K562 (cell line): ENCODE measurements at regions not wholly inside any gene's neighbourhood (a gene's known extent, or its start where the extent isn't known, plus 50 kb on each side); places are given as distances from the start of the nearest gene placed in this dataset.

Source experiments
- ATAC-seq: fragments of 200-7000 bp; cut with Tn5 transposase; 3 replicates; pipeline ENCODE4 v1.9.1; 2020; ENCODE audit warnings: moderate library complexity
- BruUV-seq: library from RNA; stranded (reverse); fragments of 400-500 nt; replicated peaks from 2 replicates; lab custom pipeline; 2021; lab: Mats Ljungman, UMichigan
- CTCF ChIA-PET: fragments of 300-600 bp; formaldehyde crosslinking; extraction: SDS; loops from one replicate; lab custom pipeline; 2021; ENCODE audit warnings: low intra/inter-chr PET ratio; lab: Yijun Ruan, JAX
- POLR2A ChIA-PET: fragments of 300-600, 350-650 bp; sonication (Branson Sonifier 250); formaldehyde crosslinking; extraction: SDS; loops from one replicate; lab custom pipeline; 2021; ENCODE audit warnings: antibody characterized with exemption, inconsistent platforms; lab: Yijun Ruan, JAX
- DNase-seq, 4 experiments: peaks; one replicate each; pipeline versions ENCODE4 v3.0.0 to v3.0.0-alpha.2; 2011 to 2018; ENCODE audit warnings: low spot score in 3 of 4, mixed read lengths in 3 of 4; ENCODE audit errors: extremely low read depth in 1 of 4
- FAIRE-seq: peaks from 2 replicates; lab custom pipeline; 2011; peaks lifted over from hg19 to GRCh38; lab: Jason Lieb, UNC
- H2AFZ ChIP-seq: 2 replicates; pipeline ENCODE4 v1.6.0; 2011; ENCODE audit warnings: low read depth, low read length, control low read depth, inconsistent platforms
- H3K27ac ChIP-seq: fragments of 200-600 bp; 3 replicates; pipeline ENCODE4 v1.8.0; 2011; ENCODE audit warnings: low read depth, mild to moderate bottlenecking, control low read depth, inconsistent platforms, low read length, moderate library complexity, mixed read lengths; ENCODE audit errors: extremely low read depth
- H3K27me3 ChIP-seq, 2 experiments: fragments of 300-600 bp in 1 of 2; 2 replicates in 1 of 2; 3 replicates in 1 of 2; pipeline versions ENCODE4 v1.6.0 to v1.8.0; 2011; ENCODE audit warnings: inconsistent platforms in 2 of 2, low read length in 2 of 2, mild to moderate bottlenecking in 1 of 2, mixed read lengths in 1 of 2, moderate library complexity in 1 of 2; ENCODE audit not compliant: control insufficient read depth in 2 of 2, insufficient read depth in 2 of 2
- H3K36me3 ChIP-seq: fragments of 300-600 bp; 3 replicates; pipeline ENCODE4 v1.8.0; 2011; ENCODE audit warnings: mild to moderate bottlenecking, low read length, inconsistent platforms; ENCODE audit not compliant: control insufficient read depth, insufficient read depth
- H3K4me1 ChIP-seq, 2 experiments: fragments of 200-600 bp in 1 of 2; replicated peaks in 1 of 2; 2 replicates in 1 of 2; 3 replicates in 1 of 2; pipeline versions ENCODE4 v1.5.1 to v1.8.0; 2011; ENCODE audit warnings: inconsistent platforms in 2 of 2, low read length in 2 of 2, mild to moderate bottlenecking in 1 of 2, mixed read lengths in 1 of 2, moderate library complexity in 1 of 2; ENCODE audit not compliant: control insufficient read depth in 2 of 2, insufficient read depth in 2 of 2
- H3K4me2 ChIP-seq: 2 replicates; pipeline ENCODE4 v1.6.1; 2011; ENCODE audit warnings: low read length, control low read depth, inconsistent platforms, mixed read lengths; ENCODE audit not compliant: insufficient read depth
- H3K4me3 ChIP-seq: fragments of 200-600 bp; sonication (generic), shearing (Covaris generic); 2 replicates; pipeline ENCODE4 v1.5.1; 2016; ENCODE audit warnings: control low read depth, inconsistent platforms
- H3K79me2 ChIP-seq: fragments of 200-600 bp; 3 replicates; pipeline ENCODE4 v1.8.0; 2011; ENCODE audit warnings: low read length, inconsistent platforms; ENCODE audit not compliant: control insufficient read depth, insufficient read depth
- H3K9ac ChIP-seq, 2 experiments: 2 replicates each; pipeline versions ENCODE4 v1.6.0 to v1.6.1; 2011; ENCODE audit warnings: low read depth in 2 of 2, low read length in 2 of 2, control low read depth in 1 of 2, inconsistent platforms in 1 of 2, mild to moderate bottlenecking in 1 of 2, mixed read lengths in 1 of 2; ENCODE audit not compliant: insufficient read depth in 1 of 2
- H3K9me1 ChIP-seq: one replicate; pipeline ENCODE4 v1.6.0; 2011; ENCODE audit warnings: inconsistent platforms, mild to moderate bottlenecking, low read length, moderate library complexity; ENCODE audit not compliant: control insufficient read depth, insufficient read depth
- H3K9me3 ChIP-seq: replicated peaks from 2 replicates; pipeline ENCODE4 v1.5.1; 2011; ENCODE audit warnings: low read depth, low read length, inconsistent platforms; ENCODE audit not compliant: control insufficient read depth, insufficient read depth
- H4K20me1 ChIP-seq: replicated peaks from 2 replicates; pipeline ENCODE4 v1.6.1; 2011; ENCODE audit warnings: low read length, inconsistent platforms, mixed read lengths; ENCODE audit not compliant: control insufficient read depth, insufficient read depth
- ATF7 ChIP-seq: fragments of 450-650 bp; IDR thresholded peaks from 2 replicates; pipeline ENCODE4 v1.7.1; 2014; ENCODE audit warnings: mild to moderate bottlenecking, moderate library complexity
- KLF13 ChIP-seq: fragments of 450-650 bp; IDR thresholded peaks from 2 replicates; pipeline ENCODE4 v1.6.1; 2016; ENCODE audit warnings: missing genetic modification characterization, low read depth, mild to moderate bottlenecking, missing compliant biosample characterization, moderate library complexity, borderline replicate concordance
- MCM3 ChIP-seq: fragments of 450-650 bp; IDR thresholded peaks from 2 replicates; pipeline ENCODE4 v1.6.1; 2016
- NCOA2 ChIP-seq, 2 experiments: fragments of 450-650 bp; IDR thresholded peaks; 2 replicates each; pipeline ENCODE4 v1.6.1; 2018; ENCODE audit warnings: mild to moderate bottlenecking in 2 of 2, moderate library complexity in 1 of 2; ENCODE audit not compliant: partially characterized antibody in 2 of 2
- SRSF7 ChIP-seq: fragments of 200-400 bp; formaldehyde crosslinking; optimal IDR thresholded peaks from 2 replicates; pipeline ENCODE3; 2017; ENCODE audit warnings: mild to moderate bottlenecking, low read depth, low read length
- TAF9B ChIP-seq: fragments of 450-650 bp; IDR thresholded peaks from 2 replicates; pipeline ENCODE4 v1.6.1; 2018; ENCODE audit warnings: mild to moderate bottlenecking; ENCODE audit not compliant: partially characterized antibody
- ZNF133 ChIP-seq: fragments of 250-450 bp; sonication (Bioruptor Pico); IDR thresholded peaks from 2 replicates; pipeline ENCODE4 v1.4.0; 2020; ENCODE audit warnings: mild to moderate bottlenecking
- WGBS: fragments of 100-300 bp; shearing (Covaris generic); methylation state at CpG from one replicate; pipeline ENCODE4 v1.1.6; 2016; ENCODE audit warnings: low coverage, mixed read lengths; ENCODE audit not compliant: insufficient coverage; ENCODE audit errors: missing lambda C conversion rate; 5-methylcytosine and 5-hydroxymethylcytosine counted together
- in situ Hi-C: fragments of 300-500 bp; cut with MboI; formaldehyde crosslinking; loops from 4 replicates; pipeline ENCODE4 v1.15.0; 2018; ENCODE audit warnings: inconsistent platforms, mixed read lengths
- intact Hi-C: fragments of 100-400 bp; cut with micrococcal nuclease; formaldehyde crosslinking; loops from 2 replicates; pipeline ENCODE4 v1.14.2; 2022
- TF ChIP-seq, protein P1 (sequence below): fragments of 450-650 bp; formaldehyde crosslinking; IDR thresholded peaks from 2 replicates; pipeline ENCODE4 v1.4.0; 2022; ENCODE audit warnings: mild to moderate bottlenecking, moderate library complexity
- TF ChIP-seq, protein P2 (sequence below): fragments of 450-650 bp; IDR thresholded peaks from 2 replicates; pipeline ENCODE4 v1.6.1; 2016; ENCODE audit warnings: missing biosample characterization, missing genetic modification characterization
- TF ChIP-seq, protein P3 (sequence below): fragments of 250-450 bp; sonication (Bioruptor Pico); IDR thresholded peaks from 2 replicates; pipeline ENCODE4 v1.5.0; 2021

DNA sequence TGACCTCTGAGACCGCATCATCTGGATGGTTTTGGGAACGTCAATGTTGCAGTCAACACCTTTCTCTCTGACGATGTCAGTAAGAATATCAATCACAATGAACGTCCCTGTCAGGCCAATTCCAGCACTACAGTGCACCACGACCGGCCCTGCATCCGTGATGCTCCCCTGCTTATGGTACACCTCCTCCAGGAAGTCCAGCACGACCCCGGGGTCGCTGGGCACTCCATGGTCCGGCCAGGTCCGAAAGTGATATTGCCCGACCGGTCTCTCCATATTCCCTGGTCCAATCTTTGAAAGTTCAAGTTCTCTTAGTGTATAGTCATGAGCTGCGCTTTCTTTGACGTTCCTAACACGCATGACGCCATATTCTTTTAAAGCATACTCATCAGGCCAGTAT lies 203.6 kb upstream of the PRDM9 start:
- BruUV-seq, result no TSS peak
- H3K4me1 ChIP-seq, result no peaks in the 10 kb centered on the region
- H3K9me1 ChIP-seq, result no peaks in the 10 kb centered on the region
- DNase-seq, result no peak
- H3K27ac ChIP-seq, result no peak overlapping the region
- in situ Hi-C loops, result no loop called here
- no peak for TF ChIP-seq ATF7
- no peak for TF ChIP-seq MCM3
- TF ChIP-seq ZNF133, result no peak
- TF ChIP-seq TAF9B, result no peak
- TF ChIP-seq SRSF7, result no peak
- TF ChIP-seq KLF13 (tag), result no peak
- TF ChIP-seq NCOA2 (IDR thresholded peaks at IDR 0.05; ENCODE audit: partially characterized antibody in 2 of 2), result no peak
- TF ChIP-seq, protein P1, sequence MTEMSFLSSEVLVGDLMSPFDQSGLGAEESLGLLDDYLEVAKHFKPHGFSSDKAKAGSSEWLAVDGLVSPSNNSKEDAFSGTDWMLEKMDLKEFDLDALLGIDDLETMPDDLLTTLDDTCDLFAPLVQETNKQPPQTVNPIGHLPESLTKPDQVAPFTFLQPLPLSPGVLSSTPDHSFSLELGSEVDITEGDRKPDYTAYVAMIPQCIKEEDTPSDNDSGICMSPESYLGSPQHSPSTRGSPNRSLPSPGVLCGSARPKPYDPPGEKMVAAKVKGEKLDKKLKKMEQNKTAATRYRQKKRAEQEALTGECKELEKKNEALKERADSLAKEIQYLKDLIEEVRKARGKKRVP (CRISPR knock-in tag), result no peak
- TF ChIP-seq, protein P2, sequence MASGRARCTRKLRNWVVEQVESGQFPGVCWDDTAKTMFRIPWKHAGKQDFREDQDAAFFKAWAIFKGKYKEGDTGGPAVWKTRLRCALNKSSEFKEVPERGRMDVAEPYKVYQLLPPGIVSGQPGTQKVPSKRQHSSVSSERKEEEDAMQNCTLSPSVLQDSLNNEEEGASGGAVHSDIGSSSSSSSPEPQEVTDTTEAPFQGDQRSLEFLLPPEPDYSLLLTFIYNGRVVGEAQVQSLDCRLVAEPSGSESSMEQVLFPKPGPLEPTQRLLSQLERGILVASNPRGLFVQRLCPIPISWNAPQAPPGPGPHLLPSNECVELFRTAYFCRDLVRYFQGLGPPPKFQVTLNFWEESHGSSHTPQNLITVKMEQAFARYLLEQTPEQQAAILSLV (tag), result no peak
- TF ChIP-seq, protein P3, sequence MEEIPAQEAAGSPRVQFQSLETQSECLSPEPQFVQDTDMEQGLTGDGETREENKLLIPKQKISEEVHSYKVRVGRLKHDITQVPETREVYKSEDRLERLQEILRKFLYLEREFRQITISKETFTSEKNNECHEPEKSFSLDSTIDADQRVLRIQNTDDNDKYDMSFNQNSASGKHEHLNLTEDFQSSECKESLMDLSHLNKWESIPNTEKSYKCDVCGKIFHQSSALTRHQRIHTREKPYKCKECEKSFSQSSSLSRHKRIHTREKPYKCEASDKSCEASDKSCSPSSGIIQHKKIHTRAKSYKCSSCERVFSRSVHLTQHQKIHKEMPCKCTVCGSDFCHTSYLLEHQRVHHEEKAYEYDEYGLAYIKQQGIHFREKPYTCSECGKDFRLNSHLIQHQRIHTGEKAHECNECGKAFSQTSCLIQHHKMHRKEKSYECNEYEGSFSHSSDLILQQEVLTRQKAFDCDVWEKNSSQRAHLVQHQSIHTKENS (CRISPR knock-in tag), result no peak
- TF ChIP-seq, all 486 proteins: peak for 0
- WGBS, result 1% methylated on average over 18 of the region's 18 CpGs
- Histone ChIP-seq H3K9me3 (no peaks in the 10 kb centered on the region), H2AFZ (no peak overlapping the region), H3K36me3 (no peaks in the 10 kb centered on the region), H3K9ac (no peak overlapping the region), H3K27me3 (no peaks in the 10 kb centered on the region), H4K20me1 (no peaks in the 10 kb centered on the region), H3K4me3 (no peak overlapping the region), H3K79me2 (no peaks in the 10 kb centered on the region), H3K4me2 (no peak overlapping the region)
- ATAC-seq, result no peak
- intact Hi-C loops, result no loop called here
- ChIA-PET CTCF (no interaction called here), POLR2A (no interaction called here)
- FAIRE-seq, result no peak
